ENCODE measurements at regions not wholly inside any gene's neighbourhood (a gene's known extent, or its start where the extent isn't known, plus 50 kb on each side); places are given as distances from the start of the nearest gene placed in this dataset.

DNA sequence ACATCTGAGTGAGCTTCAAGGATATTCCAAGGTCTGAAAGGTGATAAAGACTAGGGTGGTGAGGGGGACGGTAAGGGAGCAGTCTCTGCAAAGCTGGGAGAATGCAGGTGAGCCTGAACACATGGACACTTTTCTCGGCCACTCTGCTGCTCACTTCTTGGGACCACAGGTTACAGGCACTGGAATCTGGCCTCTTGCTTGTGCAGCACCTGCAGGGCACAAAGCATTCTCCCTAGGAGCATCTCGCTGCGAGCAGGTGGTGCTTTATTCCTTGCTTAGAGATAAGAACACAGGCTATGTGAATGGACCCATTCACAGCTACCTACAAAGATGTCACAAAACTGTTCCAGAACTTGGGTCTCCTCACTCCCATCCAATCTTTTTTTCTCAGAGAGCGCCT, 153.2 kb downstream of the DDX1 start:
- no peak for TF ChIP-seq MXI1 (conservative IDR thresholded peaks at IDR 0.05; ENCODE audit: poor library complexity, severe bottlenecking)
- TF ChIP-seq RAD21 (conservative IDR thresholded peaks at IDR 0.05), result no peak
- no peak for TF ChIP-seq EP300 (conservative IDR thresholded peaks at IDR 0.05; ENCODE audit: poor library complexity, severe bottlenecking)
- TF ChIP-seq EZH2 (IDR thresholded peaks at IDR 0.05; ENCODE audit: borderline replicate concordance, insufficient read depth, low read length, poor library complexity, severe bottlenecking), result no peak
- TF ChIP-seq SMC3 (conservative IDR thresholded peaks at IDR 0.05; ENCODE audit: poor library complexity), result no peak
- TF ChIP-seq TAF1 (IDR thresholded peaks at IDR 0.05; ENCODE audit: low read depth), result no peak
- no peak for TF ChIP-seq POLR2AphosphoS5 (IDR thresholded peaks at IDR 0.05)
- TF ChIP-seq, protein P1, sequence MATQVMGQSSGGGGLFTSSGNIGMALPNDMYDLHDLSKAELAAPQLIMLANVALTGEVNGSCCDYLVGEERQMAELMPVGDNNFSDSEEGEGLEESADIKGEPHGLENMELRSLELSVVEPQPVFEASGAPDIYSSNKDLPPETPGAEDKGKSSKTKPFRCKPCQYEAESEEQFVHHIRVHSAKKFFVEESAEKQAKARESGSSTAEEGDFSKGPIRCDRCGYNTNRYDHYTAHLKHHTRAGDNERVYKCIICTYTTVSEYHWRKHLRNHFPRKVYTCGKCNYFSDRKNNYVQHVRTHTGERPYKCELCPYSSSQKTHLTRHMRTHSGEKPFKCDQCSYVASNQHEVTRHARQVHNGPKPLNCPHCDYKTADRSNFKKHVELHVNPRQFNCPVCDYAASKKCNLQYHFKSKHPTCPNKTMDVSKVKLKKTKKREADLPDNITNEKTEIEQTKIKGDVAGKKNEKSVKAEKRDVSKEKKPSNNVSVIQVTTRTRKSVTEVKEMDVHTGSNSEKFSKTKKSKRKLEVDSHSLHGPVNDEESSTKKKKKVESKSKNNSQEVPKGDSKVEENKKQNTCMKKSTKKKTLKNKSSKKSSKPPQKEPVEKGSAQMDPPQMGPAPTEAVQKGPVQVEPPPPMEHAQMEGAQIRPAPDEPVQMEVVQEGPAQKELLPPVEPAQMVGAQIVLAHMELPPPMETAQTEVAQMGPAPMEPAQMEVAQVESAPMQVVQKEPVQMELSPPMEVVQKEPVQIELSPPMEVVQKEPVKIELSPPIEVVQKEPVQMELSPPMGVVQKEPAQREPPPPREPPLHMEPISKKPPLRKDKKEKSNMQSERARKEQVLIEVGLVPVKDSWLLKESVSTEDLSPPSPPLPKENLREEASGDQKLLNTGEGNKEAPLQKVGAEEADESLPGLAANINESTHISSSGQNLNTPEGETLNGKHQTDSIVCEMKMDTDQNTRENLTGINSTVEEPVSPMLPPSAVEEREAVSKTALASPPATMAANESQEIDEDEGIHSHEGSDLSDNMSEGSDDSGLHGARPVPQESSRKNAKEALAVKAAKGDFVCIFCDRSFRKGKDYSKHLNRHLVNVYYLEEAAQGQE (IDR thresholded peaks at IDR 0.05; ENCODE audit: borderline replicate concordance), result no peak
- TF ChIP-seq, protein P2, sequence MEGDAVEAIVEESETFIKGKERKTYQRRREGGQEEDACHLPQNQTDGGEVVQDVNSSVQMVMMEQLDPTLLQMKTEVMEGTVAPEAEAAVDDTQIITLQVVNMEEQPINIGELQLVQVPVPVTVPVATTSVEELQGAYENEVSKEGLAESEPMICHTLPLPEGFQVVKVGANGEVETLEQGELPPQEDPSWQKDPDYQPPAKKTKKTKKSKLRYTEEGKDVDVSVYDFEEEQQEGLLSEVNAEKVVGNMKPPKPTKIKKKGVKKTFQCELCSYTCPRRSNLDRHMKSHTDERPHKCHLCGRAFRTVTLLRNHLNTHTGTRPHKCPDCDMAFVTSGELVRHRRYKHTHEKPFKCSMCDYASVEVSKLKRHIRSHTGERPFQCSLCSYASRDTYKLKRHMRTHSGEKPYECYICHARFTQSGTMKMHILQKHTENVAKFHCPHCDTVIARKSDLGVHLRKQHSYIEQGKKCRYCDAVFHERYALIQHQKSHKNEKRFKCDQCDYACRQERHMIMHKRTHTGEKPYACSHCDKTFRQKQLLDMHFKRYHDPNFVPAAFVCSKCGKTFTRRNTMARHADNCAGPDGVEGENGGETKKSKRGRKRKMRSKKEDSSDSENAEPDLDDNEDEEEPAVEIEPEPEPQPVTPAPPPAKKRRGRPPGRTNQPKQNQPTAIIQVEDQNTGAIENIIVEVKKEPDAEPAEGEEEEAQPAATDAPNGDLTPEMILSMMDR (IDR thresholded peaks at IDR 0.05; ENCODE audit: poor library complexity, severe bottlenecking), result no peak
- H3K4me2 ChIP-seq (ENCODE audit: low read length), result no peak overlapping the region
- no peaks in the 10 kb centered on the region for H3F3A ChIP-seq (ENCODE audit: insufficient read depth, low read length, poor library complexity, severe bottlenecking)
- H3K9me2 ChIP-seq (ENCODE audit: insufficient read depth, low read length), result no peaks in the 10 kb centered on the region
- no peak overlapping the region for H3K4me3 ChIP-seq (ENCODE audit: low read length)
- H3K36me3 ChIP-seq (ENCODE audit: insufficient read depth, low read length), result no peaks in the 10 kb centered on the region
- no peak overlapping the region for H3K27ac ChIP-seq (ENCODE audit: low read length)
- H2AFZ ChIP-seq (ENCODE audit: low read depth, low read length), result no peak overlapping the region
- no peak overlapping the region for H3K9ac ChIP-seq (ENCODE audit: low read length)
- no peaks in the 10 kb centered on the region for H3K9me3 ChIP-seq (ENCODE audit: low read length)
- no peaks in the 10 kb centered on the region for H4K20me1 ChIP-seq (ENCODE audit: insufficient read depth)
- H3K79me2 ChIP-seq (replicated peaks; ENCODE audit: insufficient read depth, low read length), result no peaks in the 10 kb centered on the region
- H3K27me3 ChIP-seq (ENCODE audit: insufficient read depth, low read depth, low read length), result no peaks in the 10 kb centered on the region

DNA sequence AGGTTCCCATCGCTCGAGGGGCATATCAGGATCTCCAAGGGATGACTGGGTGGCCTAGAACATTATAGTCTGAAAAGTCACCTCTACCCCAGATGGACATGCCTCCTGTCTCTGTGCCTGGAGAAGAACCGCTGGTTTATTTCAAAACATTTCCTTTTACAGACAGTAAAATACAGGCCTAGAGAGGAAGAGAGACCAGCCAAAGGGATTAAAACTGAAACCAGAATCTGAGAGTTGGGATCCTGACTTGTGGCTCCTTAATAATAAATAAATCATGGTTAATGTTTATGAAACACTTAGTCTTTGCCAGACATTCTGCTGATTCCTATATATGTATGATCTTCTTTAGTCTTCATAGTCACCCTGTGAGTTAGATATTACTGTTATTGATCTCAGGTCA, 153.7 kb downstream of the DDX1 start:
- no peaks in the 10 kb centered on the region for H3K27me3 ChIP-seq (ENCODE audit: insufficient read depth, low read depth, low read length)
- no peaks in the 10 kb centered on the region for H4K20me1 ChIP-seq (ENCODE audit: insufficient read depth)
- no peak overlapping the region for H2AFZ ChIP-seq (ENCODE audit: low read depth, low read length)
- H3K9me3 ChIP-seq (ENCODE audit: low read length), result no peaks in the 10 kb centered on the region
- no peaks in the 10 kb centered on the region for H3K36me3 ChIP-seq (ENCODE audit: insufficient read depth, low read length)
- H3K9ac ChIP-seq (ENCODE audit: low read length), result no peak overlapping the region
- no peaks in the 10 kb centered on the region for H3F3A ChIP-seq (ENCODE audit: insufficient read depth, low read length, poor library complexity, severe bottlenecking)
- no peaks in the 10 kb centered on the region for H3K79me2 ChIP-seq (replicated peaks; ENCODE audit: insufficient read depth, low read length)
- TF ChIP-seq EZH2 (IDR thresholded peaks at IDR 0.05; ENCODE audit: borderline replicate concordance, insufficient read depth, low read length, poor library complexity, severe bottlenecking), result no peak
- TF ChIP-seq, protein P1 (IDR thresholded peaks at IDR 0.05; ENCODE audit: borderline replicate concordance), result no peak
- no peak for TF ChIP-seq SMC3 (conservative IDR thresholded peaks at IDR 0.05; ENCODE audit: poor library complexity)
- no peak for TF ChIP-seq MXI1 (conservative IDR thresholded peaks at IDR 0.05; ENCODE audit: poor library complexity, severe bottlenecking)
- TF ChIP-seq, protein P2 (IDR thresholded peaks at IDR 0.05; ENCODE audit: poor library complexity, severe bottlenecking), result no peak
- TF ChIP-seq POLR2AphosphoS5 (IDR thresholded peaks at IDR 0.05), result no peak
- no peak overlapping the region for H3K4me3 ChIP-seq (ENCODE audit: low read length)
- no peaks in the 10 kb centered on the region for H3K9me2 ChIP-seq (ENCODE audit: insufficient read depth, low read length)
- H3K4me2 ChIP-seq (ENCODE audit: low read length), result no peak overlapping the region
- no peak overlapping the region for H3K27ac ChIP-seq (ENCODE audit: low read length)
